Thyroid gland (tissue), 4 donors: ENCODE measurements at regions not wholly inside any gene's neighbourhood (a gene's known extent, or its start where the extent isn't known, plus 50 kb on each side); places are given as distances from the start of the nearest gene placed in this dataset.

Experiments
- POLR2A ChIP-seq, 2 donors: fragments of 450-650 bp; IDR thresholded peaks; one replicate each; pipeline ENCODE4 v1.6.1; 2017; ENCODE audit warnings: antibody characterized with exemption in 2 of 2, mild to moderate bottlenecking in 2 of 2, moderate library complexity in 1 of 2
- TF ChIP-seq, protein P1 (sequence below), 6 experiments: fragments of 200-600 bp in 3 of 6; fragments of 450-650 bp in 3 of 6; sonication (generic) in 3 of 6; IDR thresholded peaks; one replicate each; pipeline ENCODE4 v1.5.1; 2016 to 2019; ENCODE audit warnings: antibody characterized with exemption in 6 of 6, mild to moderate bottlenecking in 2 of 6, inconsistent platforms in 1 of 6, moderate library complexity in 1 of 6

- no peak for TF ChIP-seq POLR2A (IDR thresholded peaks at IDR 0.05)
- TF ChIP-seq, protein P1, sequence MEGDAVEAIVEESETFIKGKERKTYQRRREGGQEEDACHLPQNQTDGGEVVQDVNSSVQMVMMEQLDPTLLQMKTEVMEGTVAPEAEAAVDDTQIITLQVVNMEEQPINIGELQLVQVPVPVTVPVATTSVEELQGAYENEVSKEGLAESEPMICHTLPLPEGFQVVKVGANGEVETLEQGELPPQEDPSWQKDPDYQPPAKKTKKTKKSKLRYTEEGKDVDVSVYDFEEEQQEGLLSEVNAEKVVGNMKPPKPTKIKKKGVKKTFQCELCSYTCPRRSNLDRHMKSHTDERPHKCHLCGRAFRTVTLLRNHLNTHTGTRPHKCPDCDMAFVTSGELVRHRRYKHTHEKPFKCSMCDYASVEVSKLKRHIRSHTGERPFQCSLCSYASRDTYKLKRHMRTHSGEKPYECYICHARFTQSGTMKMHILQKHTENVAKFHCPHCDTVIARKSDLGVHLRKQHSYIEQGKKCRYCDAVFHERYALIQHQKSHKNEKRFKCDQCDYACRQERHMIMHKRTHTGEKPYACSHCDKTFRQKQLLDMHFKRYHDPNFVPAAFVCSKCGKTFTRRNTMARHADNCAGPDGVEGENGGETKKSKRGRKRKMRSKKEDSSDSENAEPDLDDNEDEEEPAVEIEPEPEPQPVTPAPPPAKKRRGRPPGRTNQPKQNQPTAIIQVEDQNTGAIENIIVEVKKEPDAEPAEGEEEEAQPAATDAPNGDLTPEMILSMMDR (IDR thresholded peaks at IDR 0.05) = no peak
These were observed 63.8 kb upstream of the ATP1A1 start for GRCh38 chr1:116309090-116309870.
